HepG2 (cell line): ENCODE measurements at regions not wholly inside any gene's neighbourhood (a gene's known extent, or its start where the extent isn't known, plus 50 kb on each side); places are given as distances from the start of the nearest gene placed in this dataset.

Experiments
- ATAC-seq: fragments of 200-7000 bp; cut with Tn5 transposase; 3 replicates; pipeline ENCODE4 v1.9.1; 2020; ENCODE audit warnings: mild to moderate bottlenecking, moderate library complexity
- BruUV-seq: library from RNA; stranded (reverse); fragments of 400-500 nt; replicated peaks from 2 replicates; lab custom pipeline; 2021; lab: Mats Ljungman, UMichigan
- CTCF ChIA-PET: fragments of 300-600 bp; formaldehyde crosslinking; extraction: SDS; loops from one replicate; lab custom pipeline; 2021; ENCODE audit warnings: low total read pairs, inconsistent platforms, low intra/inter-chr PET ratio; lab: Yijun Ruan, JAX
- POLR2A ChIA-PET: fragments of 350-600 bp; sonication (Branson Sonifier 250); formaldehyde crosslinking; loops from one replicate; lab custom pipeline; 2020; ENCODE audit warnings: antibody characterized with exemption, inconsistent platforms; lab: Yijun Ruan, JAX
- DNase-seq: peaks from one replicate; pipeline ENCODE4 v3.0.0-alpha.2; 2015; ENCODE audit warnings: low spot score
- FAIRE-seq: peaks from 3 replicates; lab custom pipeline; 2011; peaks lifted over from hg19 to GRCh38; lab: Jason Lieb, UNC
- H2AFZ ChIP-seq: one replicate; pipeline ENCODE4 v1.6.1; 2011; ENCODE audit warnings: low read length, inconsistent platforms
- H3K27ac ChIP-seq: fragments of 300-600 bp; 3 replicates; pipeline ENCODE4 v1.8.0; 2011; ENCODE audit warnings: mixed run types, mild to moderate bottlenecking, mixed read lengths, low read length, inconsistent platforms; ENCODE audit not compliant: insufficient read depth; ENCODE audit errors: extremely low read length
- H3K27me3 ChIP-seq, 2 experiments: fragments of 200-600 bp in 1 of 2; 2 replicates in 1 of 2; 3 replicates in 1 of 2; pipeline versions ENCODE4 v1.6.0 to v1.8.0; 2011; ENCODE audit warnings: low read length in 2 of 2, mild to moderate bottlenecking in 2 of 2, moderate library complexity in 2 of 2, inconsistent platforms in 1 of 2; ENCODE audit not compliant: insufficient read depth in 2 of 2, control insufficient read depth in 1 of 2
- H3K36me3 ChIP-seq, 2 experiments: fragments of 200-600 bp in 1 of 2; replicated peaks in 1 of 2; 2 replicates in 1 of 2; 3 replicates in 1 of 2; pipeline versions ENCODE4 v1.5.1 to v1.8.0; 2011; ENCODE audit warnings: low read length in 2 of 2, inconsistent platforms in 1 of 2; ENCODE audit not compliant: insufficient read depth in 2 of 2, control insufficient read depth in 1 of 2
- H3K4me1 ChIP-seq: 2 replicates; pipeline ENCODE4 v1.5.1; 2012; ENCODE audit warnings: low read length, inconsistent platforms; ENCODE audit not compliant: insufficient read depth
- H3K4me2 ChIP-seq: 2 replicates; pipeline ENCODE4 v1.6.0; 2011; ENCODE audit warnings: low read depth, low read length, inconsistent platforms
- H3K4me3 ChIP-seq, 3 experiments: fragments of 200-600 bp in 1 of 3; sonication (generic), shearing (Covaris generic) in 1 of 3; replicated peaks in 1 of 3; 2 replicates each; pipeline ENCODE4 v1.5.1; 2011 to 2016; ENCODE audit warnings: low read length in 3 of 3, inconsistent platforms in 2 of 3, low read depth in 2 of 3, mild to moderate bottlenecking in 2 of 3, control low read depth in 1 of 3, mixed read lengths in 1 of 3; ENCODE audit not compliant: insufficient read depth in 1 of 3
- H3K79me2 ChIP-seq: one replicate; pipeline ENCODE4 v1.6.1; 2011; ENCODE audit warnings: low read length, inconsistent platforms; ENCODE audit not compliant: insufficient read depth
- H3K9ac ChIP-seq: 2 replicates; pipeline ENCODE4 v1.6.0; 2011; ENCODE audit warnings: mild to moderate bottlenecking, low read depth, low read length, inconsistent platforms; ENCODE audit not compliant: insufficient read depth
- H3K9me3 ChIP-seq: 2 replicates; pipeline ENCODE4 v1.5.1; 2012; ENCODE audit warnings: mild to moderate bottlenecking, low read length
- H4K20me1 ChIP-seq: 2 replicates; pipeline ENCODE4 v1.6.0; 2011; ENCODE audit warnings: inconsistent platforms, mild to moderate bottlenecking, low read length, moderate library complexity; ENCODE audit not compliant: insufficient read depth
- CENPT ChIP-seq: sonication (generic); formaldehyde crosslinking; IDR thresholded peaks from 2 replicates; pipeline ENCODE4 v1.8.0; 2022; ENCODE audit warnings: low read depth, mild to moderate bottlenecking, moderate library complexity, missing genetic modification reagents
- HNRNPLL ChIP-seq: fragments of 200-400 bp; formaldehyde crosslinking; IDR thresholded peaks from 2 replicates; pipeline ENCODE4 v1.6.1; 2017; ENCODE audit warnings: mild to moderate bottlenecking, low read depth, low read length; ENCODE audit not compliant: poor library complexity, severe bottlenecking
- NAIF1 ChIP-seq: sonication (generic); formaldehyde crosslinking; IDR thresholded peaks from 2 replicates; pipeline ENCODE4 v1.5.0; 2020; ENCODE audit warnings: mild to moderate bottlenecking, missing genetic modification reagents, borderline replicate concordance
- NFYC ChIP-seq: IDR thresholded peaks from 2 replicates; pipeline ENCODE4 v1.6.1; 2016; ENCODE audit warnings: missing genetic modification reagents, missing compliant biosample characterization
- TBX3 ChIP-seq: fragments of 450-650 bp; IDR thresholded peaks from 2 replicates; pipeline ENCODE4 v1.6.1; 2017; ENCODE audit warnings: antibody characterized with exemption, mild to moderate bottlenecking, inconsistent platforms, borderline replicate concordance
- TSC22D2 ChIP-seq: sonication (generic); formaldehyde crosslinking; IDR thresholded peaks from 2 replicates; pipeline ENCODE4 v1.5.1; 2020; ENCODE audit warnings: missing genetic modification reagents, mild to moderate bottlenecking, borderline replicate concordance
- ZBTB2 ChIP-seq: sonication (generic); formaldehyde crosslinking; IDR thresholded peaks from 2 replicates; pipeline ENCODE4 v1.8.0; 2022; ENCODE audit warnings: low read depth, missing genetic modification reagents
- ZNF281 ChIP-seq: sonication (generic); formaldehyde crosslinking; IDR thresholded peaks from 2 replicates; pipeline ENCODE4 v1.4.0; 2020; ENCODE audit warnings: missing genetic modification reagents, borderline replicate concordance
- ZNF615 ChIP-seq: sonication (generic); formaldehyde crosslinking; IDR thresholded peaks from 2 replicates; pipeline ENCODE4 v1.5.0; 2020; ENCODE audit warnings: mild to moderate bottlenecking, missing genetic modification reagents, borderline replicate concordance
- WGBS: methylation state at CpG from one replicate; pipeline ENCODE4 v1.1.6; 2017; ENCODE audit warnings: low lambda C conversion rate; 5-methylcytosine and 5-hydroxymethylcytosine counted together
- in situ Hi-C: cut with HindIII; loops from 2 replicates; pipeline ENCODE4 v1.10.0; 2017; ENCODE audit warnings: low pct_unique_long_range_greater_than_20kb; ENCODE audit not compliant: extremely low pct_ligation_motif_present
- intact Hi-C: fragments of 100-400 bp; cut with micrococcal nuclease; formaldehyde crosslinking; loops from one replicate; pipeline ENCODE4 v1.10.0; 2022; ENCODE audit not compliant: unreplicated experiment

- Histone ChIP-seq H3K36me3 (no peaks in the 10 kb centered on the region), H3K79me2 (no peaks in the 10 kb centered on the region), H3K9ac (no peak overlapping the region), H3K27me3 (no peaks in the 10 kb centered on the region), H4K20me1 (no peaks in the 10 kb centered on the region), H2AFZ (no peak overlapping the region), H3K27ac (no peak overlapping the region), H3K9me3 (peaks cover 78% of the 10 kb centered on the region), H3K4me2 (no peak overlapping the region), H3K4me1 (no peaks in the 10 kb centered on the region), H3K4me3 (no peak overlapping the region)
- CTCF ChIA-PET: no interaction called here
- no peak for FAIRE-seq
- POLR2A ChIA-PET: no interaction called here
- no TSS peak for BruUV-seq
- 57% methylated on average over 37 of the region's 40 CpGs for WGBS
- no peak for ATAC-seq
- in situ Hi-C loops: no loop called here
- intact Hi-C loops: no loop called here
- no peak for DNase-seq
- TF ChIP-seq ZBTB2 (CRISPR knock-in tag) (no peak), ZNF281 (no peak), HNRNPLL (no peak), TSC22D2 (no peak), NAIF1 (CRISPR knock-in tag) (no peak), NFYC (CRISPR knock-in tag) (no peak), CENPT (CRISPR knock-in tag) (no peak), ZNF615 (CRISPR knock-in tag) (no peak), TBX3 (no peak)
These were observed 1958.5 kb upstream of the DEFB115 start for GRCh38 chr20:29298759-29299613.
